GM12878 (cell line): ENCODE measurements at regions not wholly inside any gene's neighbourhood (a gene's known extent, or its start where the extent isn't known, plus 50 kb on each side); places are given as distances from the start of the nearest gene placed in this dataset.
A peak's percentile ranks its signal among the peaks of the same experiment; 100 is the strongest.

Experiments used
- ATAC-seq: fragments of 200-7000 bp; cut with Tn5 transposase; 3 replicates; pipeline ENCODE4 v1.9.1; 2020; ENCODE audit warnings: mild to moderate bottlenecking, moderate library complexity
- BruUV-seq: library from RNA; stranded (reverse); fragments of 400-500 nt; replicated peaks from 2 replicates; lab custom pipeline; 2021; lab: Mats Ljungman, UMichigan
- CTCF ChIA-PET: fragments of 300-600 bp; sonication (Branson Sonifier 250); formaldehyde crosslinking; extraction: SDS; loops from one replicate; lab custom pipeline; 2021; ENCODE audit warnings: inconsistent platforms; lab: Yijun Ruan, JAX
- POLR2A ChIA-PET: fragments of 350-600 bp; formaldehyde crosslinking; extraction: SDS; loops from one replicate; lab custom pipeline; 2021; ENCODE audit warnings: inconsistent platforms; lab: Charles Lee
- RAD21 ChIA-PET: fragments of 300-600 bp; sonication (Branson Sonifier 250); formaldehyde crosslinking; loops from one replicate; lab custom pipeline; 2023; ENCODE audit warnings: antibody characterized with exemption; ENCODE audit not compliant: unreplicated experiment; lab: Charles Lee
- SMC1A ChIA-PET: fragments of 300-600 bp; sonication (Branson Sonifier 250); formaldehyde crosslinking; loops from one replicate; lab custom pipeline; 2023; ENCODE audit not compliant: unreplicated experiment, uncharacterized antibody; lab: Charles Lee
- DNase-seq: peaks from one replicate; pipeline ENCODE4 v3.0.0-alpha.2; 2011; ENCODE audit warnings: low read depth, low spot score
- FAIRE-seq: peaks from 3 replicates; lab custom pipeline; 2011; peaks lifted over from hg19 to GRCh38; lab: Jason Lieb, UNC
- H2AFZ ChIP-seq: 2 replicates; pipeline ENCODE4 v1.6.0; 2011; ENCODE audit warnings: low read depth, low read length, control low read depth; ENCODE audit not compliant: control insufficient read depth
- H3K27ac ChIP-seq: 2 replicates; pipeline ENCODE4 v1.5.1; 2011; ENCODE audit warnings: control low read depth; ENCODE audit not compliant: control insufficient read depth, insufficient read depth
- H3K27me3 ChIP-seq, 2 experiments: replicated peaks in 1 of 2; 2 replicates each; pipeline versions ENCODE4 v1.6.0 to v1.6.1; 2011; ENCODE audit warnings: low read length in 1 of 2; ENCODE audit not compliant: control insufficient read depth in 2 of 2, insufficient read depth in 2 of 2
- H3K36me3 ChIP-seq, 2 experiments: 2 replicates each; pipeline ENCODE4 v1.5.1; 2011; ENCODE audit warnings: low read length in 1 of 2; ENCODE audit not compliant: control insufficient read depth in 2 of 2, insufficient read depth in 2 of 2
- H3K4me1 ChIP-seq: 2 replicates; pipeline ENCODE4 v1.6.1; 2011; ENCODE audit warnings: mild to moderate bottlenecking, low read length, moderate library complexity, mixed read lengths; ENCODE audit not compliant: control insufficient read depth, insufficient read depth
- H3K4me2 ChIP-seq: 2 replicates; pipeline ENCODE4 v1.6.0; 2011; ENCODE audit warnings: control low read depth; ENCODE audit not compliant: control insufficient read depth, insufficient read depth
- H3K4me3 ChIP-seq: fragments of 200-600 bp; sonication (generic); 2 replicates; pipeline ENCODE4 v1.5.1; 2016
- H3K79me2 ChIP-seq: 2 replicates; pipeline ENCODE4 v1.6.0; 2011; ENCODE audit warnings: low read length; ENCODE audit not compliant: control insufficient read depth, insufficient read depth
- H3K9ac ChIP-seq: 2 replicates; pipeline ENCODE4 v1.8.0; 2011; ENCODE audit warnings: low read length, control low read depth, mixed read lengths; ENCODE audit not compliant: control insufficient read depth, insufficient read depth
- H3K9me3 ChIP-seq: replicated peaks from 3 replicates; pipeline ENCODE4 v1.5.1; 2011; ENCODE audit warnings: mild to moderate bottlenecking, low read length; ENCODE audit not compliant: control insufficient read depth, insufficient read depth
- H4K20me1 ChIP-seq: 2 replicates; pipeline ENCODE4 v1.6.0; 2011; ENCODE audit not compliant: control insufficient read depth, insufficient read depth
- BRCA1 ChIP-seq: IDR thresholded peaks from 2 replicates; pipeline ENCODE4 v1.6.1; 2011; ENCODE audit warnings: low read depth, low read length, improper control_type of control experiment
- CEBPB ChIP-seq, 2 experiments: fragments of 150-350 bp in 1 of 2; IDR thresholded peaks; 2 replicates each; pipeline ENCODE4 v1.6.1; 2012 to 2014; ENCODE audit warnings: low read depth in 2 of 2, low read length in 2 of 2, borderline replicate concordance in 1 of 2, inconsistent platforms in 1 of 2
- EP300 ChIP-seq, 2 experiments: fragments of 150-350 bp in 1 of 2; IDR thresholded peaks; 2 replicates each; pipeline ENCODE4 v1.6.1; 2011 to 2012; ENCODE audit warnings: low read depth in 2 of 2, low read length in 2 of 2, borderline replicate concordance in 1 of 2, improper control_type of control experiment in 1 of 2, inconsistent platforms in 1 of 2; ENCODE audit not compliant: control insufficient read depth in 1 of 2
- FOXM1 ChIP-seq: IDR thresholded peaks from 2 replicates; pipeline ENCODE4 v1.6.1; 2012; ENCODE audit warnings: low read depth, mild to moderate bottlenecking, inconsistent platforms, low read length, moderate library complexity
- MAX ChIP-seq: IDR thresholded peaks from 2 replicates; pipeline ENCODE4 v1.6.1; 2012; ENCODE audit warnings: low read depth, low read length, improper control_type of control experiment
- PKNOX1 ChIP-seq: fragments of 450-650 bp; IDR thresholded peaks from 2 replicates; pipeline ENCODE4 v1.6.1; 2016; ENCODE audit warnings: mild to moderate bottlenecking
- POU2F2 ChIP-seq: IDR thresholded peaks from 3 replicates; pipeline ENCODE4 v1.6.1; 2011; ENCODE audit warnings: low read depth, mild to moderate bottlenecking, low read length, borderline replicate concordance
- RAD21 ChIP-seq: IDR thresholded peaks from 2 replicates; pipeline ENCODE4 v1.6.1; 2011; ENCODE audit warnings: mild to moderate bottlenecking, low read depth, low read length, moderate library complexity; ENCODE audit not compliant: insufficient read depth
- RB1 ChIP-seq: fragments of 450-650 bp; formaldehyde crosslinking; IDR thresholded peaks from 2 replicates; pipeline ENCODE4 v1.6.1; 2017; ENCODE audit warnings: mild to moderate bottlenecking, borderline replicate concordance
- SMAD5 ChIP-seq: IDR thresholded peaks from 2 replicates; pipeline ENCODE4 v1.6.1; 2016; ENCODE audit warnings: antibody characterized with exemption, low read depth
- SPI1 ChIP-seq: IDR thresholded peaks from 2 replicates; pipeline ENCODE4 v1.6.1; 2011; ENCODE audit warnings: low read depth, mild to moderate bottlenecking, low read length, moderate library complexity, borderline replicate concordance; ENCODE audit not compliant: insufficient read depth
- SREBF2 ChIP-seq: IDR thresholded peaks from 2 replicates; pipeline ENCODE4 v1.6.1; 2012; ENCODE audit warnings: mild to moderate bottlenecking, low read length
- ZNF274 ChIP-seq: IDR thresholded peaks from one replicate; pipeline ENCODE4 v1.8.0; 2011; ENCODE audit not compliant: insufficient read length, insufficient read depth
- WGBS: methylation state at CpG from one replicate; pipeline ENCODE4 v1.1.6; 2016; ENCODE audit warnings: low lambda C conversion rate; ENCODE audit not compliant: insufficient replicate concordance, insufficient coverage; ENCODE audit errors: missing lambda C conversion rate; 5-methylcytosine and 5-hydroxymethylcytosine counted together
- in situ Hi-C: fragments of 300-500 bp; cut with MboI; formaldehyde crosslinking; loops from 9 replicates; pipeline ENCODE4 v1.14.3; 2018; ENCODE audit warnings: mixed read lengths
- intact Hi-C: fragments of 100-400 bp; cut with micrococcal nuclease; formaldehyde crosslinking; loops from one replicate; pipeline ENCODE4 v1.14.2; 2022; ENCODE audit not compliant: unreplicated experiment

GRCh38 chr7:156368053-156368843 is 272.3 kb upstream of the RNF32 start:
- ChIA-PET RAD21 (no interaction called here), SMC1A (no interaction called here), CTCF (no interaction called here), POLR2A (no interaction called here)
- H3K27me3 ChIP-seq: no peaks in the 10 kb centered on the region; a peak in 1 of 4 replicates
- H4K20me1 ChIP-seq: no peaks in the 10 kb centered on the region
- no peak for DNase-seq
- in situ Hi-C loops (no loop called here), intact Hi-C loops (no loop called here)
- H3K9me3 ChIP-seq: no peaks in the 10 kb centered on the region
- BruUV-seq: no TSS peak
- no peak for FAIRE-seq
- 25% methylated on average over 12 of the region's 12 CpGs for WGBS
- TF ChIP-seq PKNOX1 (peak; percentile 25; the same call in 1 of the 2 replicates), BRCA1 (no peak)
- no peaks in the 10 kb centered on the region for H3K79me2 ChIP-seq
- no peak overlapping the region for H3K9ac ChIP-seq
- no peak for ATAC-seq
- no peak overlapping the region for H3K27ac ChIP-seq
- no peak overlapping the region for H2AFZ ChIP-seq
- no peak overlapping the region for H3K4me2 ChIP-seq
- no peaks in the 10 kb centered on the region for H3K4me1 ChIP-seq
- no peaks in the 10 kb centered on the region for H3K36me3 ChIP-seq
- H3K4me3 ChIP-seq: no peak overlapping the region

GRCh38 chr7:156363751-156364150 is 276.8 kb upstream of the RNF32 start:
- FAIRE-seq: no peak

More at GRCh38 chr7:156363751-156364150, 276.8 kb upstream of the RNF32 start:
- WGBS: 62% methylated on average over 5 of the region's 5 CpGs
- Histone ChIP-seq H3K4me3 (no peak overlapping the region), H3K4me2 (no peak overlapping the region), H3K36me3 (no peaks in the 10 kb centered on the region), H2AFZ (no peak overlapping the region), H4K20me1 (no peaks in the 10 kb centered on the region), H3K9ac (no peak overlapping the region), H3K79me2 (no peaks in the 10 kb centered on the region), H3K27ac (no peak overlapping the region), H3K27me3 (peaks cover 0 to 4% of the 10 kb centered on the region in 2 experiments; a peak in 3 of 4 replicates), H3K9me3 (no peaks in the 10 kb centered on the region), H3K4me1 (no peaks in the 10 kb centered on the region)
- intact Hi-C loops (no loop called here), in situ Hi-C loops (no loop called here)
- POLR2A ChIA-PET: no interaction called here
- CTCF ChIA-PET: no interaction called here
- no TSS peak for BruUV-seq
- DNase-seq (no peak), ATAC-seq (no peak)
- SMC1A ChIA-PET: no interaction called here
- no peak for TF ChIP-seq SPI1
- no peak for TF ChIP-seq RB1
- no peak for TF ChIP-seq EP300 (IDR thresholded peaks at IDR 0.05; ENCODE audit: borderline replicate concordance in 1 of 2, control insufficient read depth in 1 of 2, low read depth in 2 of 2, low read length in 2 of 2)
- no peak for TF ChIP-seq MAX
- no peak for TF ChIP-seq POU2F2
- no peak for TF ChIP-seq RAD21
- no peak for TF ChIP-seq SMAD5
- TF ChIP-seq CEBPB (IDR thresholded peaks at IDR 0.05; ENCODE audit: borderline replicate concordance in 1 of 2, low read depth in 2 of 2, low read length in 2 of 2): no peak
- no peak for TF ChIP-seq PKNOX1
- no peak for TF ChIP-seq FOXM1
- no peak for TF ChIP-seq ZNF274
- TF ChIP-seq SREBF2: no peak
- RAD21 ChIA-PET: no interaction called here
